ENCODE measurements at regions not wholly inside any gene's neighbourhood (a gene's known extent, or its start where the extent isn't known, plus 50 kb on each side); places are given as distances from the start of the nearest gene placed in this dataset.

DNA sequence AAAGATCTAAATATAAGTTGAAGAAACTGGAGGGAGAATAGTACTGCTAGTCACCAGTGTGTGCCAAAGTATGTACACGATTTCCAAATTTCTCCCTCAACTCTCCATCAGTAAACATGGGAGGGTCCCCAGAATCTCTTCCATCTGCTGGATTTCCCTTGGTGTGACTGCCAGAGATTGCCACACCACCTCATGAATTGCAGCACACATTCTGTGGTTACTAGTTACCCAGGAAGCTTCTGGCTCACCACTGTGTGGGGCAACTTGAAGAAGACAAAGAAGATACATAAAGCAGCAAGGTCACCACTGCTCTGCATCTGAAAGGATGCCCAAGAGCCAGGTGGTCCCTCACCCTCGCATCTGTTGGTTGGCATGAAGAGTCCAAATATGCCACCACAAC lies 191.7 kb upstream of the ESRRG start:
- no peaks in the 10 kb centered on the region for H3K4me1 ChIP-seq (ENCODE audit: control insufficient read depth, low read length)

DNA sequence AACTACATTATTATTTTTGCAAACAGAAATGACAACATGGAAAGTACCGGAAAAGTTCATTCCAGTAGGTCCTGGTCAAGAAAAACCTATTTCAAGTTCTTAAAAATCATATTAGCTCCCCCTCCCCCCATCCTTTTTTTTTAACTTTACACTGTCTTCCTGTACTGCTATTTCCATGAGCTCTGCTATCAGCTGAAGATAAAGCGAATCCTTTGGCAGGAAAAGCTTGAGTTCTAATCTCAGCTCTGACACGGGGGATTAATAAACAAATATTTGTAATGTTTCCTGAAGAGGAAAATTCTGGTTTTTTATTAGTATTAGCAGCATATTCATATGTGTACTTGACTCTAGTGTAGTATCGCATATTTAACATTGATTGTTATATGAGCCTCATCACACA lies 190.7 kb upstream of the ESRRG start:
- Histone ChIP-seq H3K4me3 (ENCODE audit: low read length) (no peak overlapping the region), H3K4me1 (ENCODE audit: control insufficient read depth, low read length) (no peaks in the 10 kb centered on the region), H3K4me2 (ENCODE audit: low read length) (no peak overlapping the region), H3K27ac (ENCODE audit: low read depth, low read length) (no peak overlapping the region), H3K79me2 (ENCODE audit: control insufficient read depth, low read length) (no peaks in the 10 kb centered on the region), H3K36me3 (ENCODE audit: control insufficient read depth, low read length) (no peaks in the 10 kb centered on the region), H3K9me2 (replicated peaks; ENCODE audit: control insufficient read depth, low read length) (no peaks in the 10 kb centered on the region), H3K27me3 (ENCODE audit: control insufficient read depth, low read length) (no peaks in the 10 kb centered on the region), H4K20me1 (ENCODE audit: control insufficient read depth, insufficient read depth, low read depth, low read length) (no peaks in the 10 kb centered on the region), H3K9me3 (ENCODE audit: control insufficient read depth, insufficient read depth, low read length) (no peaks in the 10 kb centered on the region), H3F3A (ENCODE audit: control insufficient read depth, insufficient read depth) (no peaks in the 10 kb centered on the region)
- TF ChIP-seq CTCF (IDR thresholded peaks at IDR 0.05; ENCODE audit: low read depth, low read length, poor library complexity, severe bottlenecking) (no peak), EZH2phosphoT487 (IDR thresholded peaks at IDR 0.05; ENCODE audit: borderline replicate concordance, low read length) (no peak)

More for the DNA sequence above, 191.7 kb upstream of the ESRRG start:
- no peaks in the 10 kb centered on the region for H3K27me3 ChIP-seq (ENCODE audit: control insufficient read depth, low read length)
- no peaks in the 10 kb centered on the region for H3K9me3 ChIP-seq (ENCODE audit: control insufficient read depth, insufficient read depth, low read length)
- no peaks in the 10 kb centered on the region for H3K9me2 ChIP-seq (replicated peaks; ENCODE audit: control insufficient read depth, low read length)
- no peaks in the 10 kb centered on the region for H3F3A ChIP-seq (ENCODE audit: control insufficient read depth, insufficient read depth)
- TF ChIP-seq CTCF (IDR thresholded peaks at IDR 0.05; ENCODE audit: low read depth, low read length, poor library complexity, severe bottlenecking), result no peak
- no peak for TF ChIP-seq EZH2phosphoT487 (IDR thresholded peaks at IDR 0.05; ENCODE audit: borderline replicate concordance, low read length)
- H4K20me1 ChIP-seq (ENCODE audit: control insufficient read depth, insufficient read depth, low read depth, low read length), result no peaks in the 10 kb centered on the region
- no peak overlapping the region for H3K27ac ChIP-seq (ENCODE audit: low read depth, low read length)
- no peak overlapping the region for H3K4me2 ChIP-seq (ENCODE audit: low read length)
- H3K36me3 ChIP-seq (ENCODE audit: control insufficient read depth, low read length), result no peaks in the 10 kb centered on the region
- no peaks in the 10 kb centered on the region for H3K79me2 ChIP-seq (ENCODE audit: control insufficient read depth, low read length)
- no peak overlapping the region for H3K4me3 ChIP-seq (ENCODE audit: low read length)

DNA sequence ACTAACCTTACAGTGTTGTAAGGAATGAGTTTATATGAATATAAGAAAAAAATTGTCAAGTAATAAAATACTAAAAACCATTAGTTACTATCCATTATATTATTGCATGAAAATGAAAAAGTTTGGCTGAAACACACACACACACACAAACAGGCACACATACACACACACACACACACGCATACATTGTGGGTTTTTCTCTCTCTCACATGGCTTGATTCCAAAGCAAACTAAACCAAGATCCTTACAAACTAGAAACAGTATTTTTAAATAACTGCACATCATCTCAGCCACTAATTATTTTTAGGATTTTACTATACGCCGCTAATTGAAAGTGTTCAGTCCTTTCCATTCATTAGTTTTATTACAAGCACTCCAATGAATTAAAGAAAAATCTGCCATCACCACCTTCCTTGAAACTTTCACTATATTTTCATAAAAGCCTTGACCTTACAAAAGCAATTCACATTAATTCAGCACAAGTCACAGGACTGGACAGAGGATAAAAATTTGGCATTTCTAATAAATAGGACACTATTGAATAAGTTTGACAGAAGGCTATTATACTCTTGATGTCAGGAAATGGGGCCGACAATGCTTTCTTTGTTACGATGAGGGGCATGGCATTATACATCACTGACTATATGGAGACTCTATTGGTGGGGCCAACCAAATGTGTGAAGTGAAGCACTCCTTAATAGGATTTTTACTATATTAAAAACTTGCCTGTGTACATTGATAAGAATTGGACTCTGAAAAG lies 187.0 kb upstream of the ESRRG start:
- H3K27me3 ChIP-seq (ENCODE audit: control insufficient read depth, low read length), result no peaks in the 10 kb centered on the region
- no peaks in the 10 kb centered on the region for H3K9me2 ChIP-seq (replicated peaks; ENCODE audit: control insufficient read depth, low read length)
- H3F3A ChIP-seq (ENCODE audit: control insufficient read depth, insufficient read depth), result no peaks in the 10 kb centered on the region
- H3K4me2 ChIP-seq (ENCODE audit: low read length), result no peak overlapping the region
- H3K79me2 ChIP-seq (ENCODE audit: control insufficient read depth, low read length), result no peaks in the 10 kb centered on the region
- no peak overlapping the region for H3K27ac ChIP-seq (ENCODE audit: low read depth, low read length)
- H3K36me3 ChIP-seq (ENCODE audit: control insufficient read depth, low read length), result no peaks in the 10 kb centered on the region
- no peak overlapping the region for H3K4me3 ChIP-seq (ENCODE audit: low read length)
- H3K4me1 ChIP-seq (ENCODE audit: control insufficient read depth, low read length), result no peaks in the 10 kb centered on the region
- no peaks in the 10 kb centered on the region for H3K9me3 ChIP-seq (ENCODE audit: control insufficient read depth, insufficient read depth, low read length)
- no peaks in the 10 kb centered on the region for H4K20me1 ChIP-seq (ENCODE audit: control insufficient read depth, insufficient read depth, low read depth, low read length)
- TF ChIP-seq EZH2phosphoT487 (IDR thresholded peaks at IDR 0.05; ENCODE audit: borderline replicate concordance, low read length) (no peak), CTCF (IDR thresholded peaks at IDR 0.05; ENCODE audit: low read depth, low read length, poor library complexity, severe bottlenecking) (no peak)

Data from DOHH2 (cell line).